ENCODE measurements at regions not wholly inside any gene's neighbourhood (a gene's known extent, or its start where the extent isn't known, plus 50 kb on each side); places are given as distances from the start of the nearest gene placed in this dataset.

- H3K4me3 ChIP-seq (ENCODE audit: low read depth, low read length), result no peak overlapping the region
- no peak for TF ChIP-seq CTCF (IDR thresholded peaks at IDR 0.05; ENCODE audit: borderline replicate concordance, insufficient read depth, low read depth, low read length)
Measured at GRCh38 chrX:58051346-58051745, 141.1 kb upstream of the ZXDA start.

GRCh38 chrX:58044130-58044529 is 133.9 kb upstream of the ZXDA start:
- TF ChIP-seq CTCF (IDR thresholded peaks at IDR 0.05; ENCODE audit: borderline replicate concordance, insufficient read depth, low read depth, low read length), result no peak
- H3K4me3 ChIP-seq (ENCODE audit: low read depth, low read length), result no peak overlapping the region

GRCh38 chrX:58025979-58026378 is 115.7 kb upstream of the ZXDA start:
- TF ChIP-seq CTCF (IDR thresholded peaks at IDR 0.05; ENCODE audit: borderline replicate concordance, insufficient read depth, low read depth, low read length), result peak; percentile 52; the same call in 1 of the 2 replicates

GRCh38 chrX:57985951-57986350 is 75.7 kb upstream of the ZXDA start:
- no peak for TF ChIP-seq CTCF (IDR thresholded peaks at IDR 0.05; ENCODE audit: borderline replicate concordance, insufficient read depth, low read depth, low read length)
- no peak overlapping the region for H3K4me3 ChIP-seq (ENCODE audit: low read depth, low read length)

More at GRCh38 chrX:58025979-58026378, 115.7 kb upstream of the ZXDA start:
- H3K4me3 ChIP-seq (ENCODE audit: low read depth, low read length), result no peak overlapping the region

GRCh38 chrX:57984620-57985019 is 74.4 kb upstream of the ZXDA start:
- no peak for TF ChIP-seq CTCF (IDR thresholded peaks at IDR 0.05; ENCODE audit: borderline replicate concordance, insufficient read depth, low read depth, low read length)

GRCh38 chrX:57977992-57978391 is 67.7 kb upstream of the ZXDA start:
- no peak overlapping the region for H3K4me3 ChIP-seq (ENCODE audit: low read depth, low read length)
- no peak for TF ChIP-seq CTCF (IDR thresholded peaks at IDR 0.05; ENCODE audit: borderline replicate concordance, insufficient read depth, low read depth, low read length)

More at GRCh38 chrX:57984620-57985019, 74.4 kb upstream of the ZXDA start:
- no peak overlapping the region for H3K4me3 ChIP-seq (ENCODE audit: low read depth, low read length)

- H3K4me3 ChIP-seq (ENCODE audit: low read depth, low read length), result no peak overlapping the region
- no peak for TF ChIP-seq CTCF (IDR thresholded peaks at IDR 0.05; ENCODE audit: borderline replicate concordance, insufficient read depth, low read depth, low read length)
Measured at GRCh38 chrX:57964975-57965374, 54.7 kb upstream of the ZXDA start.
